Astrocyte (in vitro differentiated cells and primary cell): ENCODE measurements at regions not wholly inside any gene's neighbourhood (a gene's known extent, or its start where the extent isn't known, plus 50 kb on each side); places are given as distances from the start of the nearest gene placed in this dataset.

Source experiments
- DNase-seq: peaks from one replicate; pipeline ENCODE4 v3.0.0-alpha.2; 2010; ENCODE audit warnings: low read depth
- FAIRE-seq: peaks from 2 replicates; lab custom pipeline; 2011; peaks lifted over from hg19 to GRCh38; lab: Jason Lieb, UNC
- H2AFZ ChIP-seq: 2 replicates; pipeline ENCODE4 v1.6.0; 2012; ENCODE audit warnings: low read depth, low read length, inconsistent platforms
- H3K27ac ChIP-seq: 2 replicates; pipeline ENCODE4 v1.5.1; 2011; ENCODE audit warnings: low read depth, low read length, inconsistent platforms
- H3K27me3 ChIP-seq: 2 replicates; pipeline ENCODE4 v1.6.0; 2011; ENCODE audit warnings: low read length, inconsistent platforms; ENCODE audit not compliant: insufficient read depth
- H3K36me3 ChIP-seq: 2 replicates; pipeline ENCODE4 v1.5.1; 2011; ENCODE audit warnings: low read length, inconsistent platforms; ENCODE audit not compliant: insufficient read depth
- H3K4me1 ChIP-seq: 2 replicates; pipeline ENCODE4 v1.5.1; 2011; ENCODE audit warnings: low read length, inconsistent platforms; ENCODE audit not compliant: insufficient read depth
- H3K4me2 ChIP-seq: 2 replicates; pipeline ENCODE4 v1.6.0; 2012; ENCODE audit warnings: low read length, inconsistent platforms
- H3K4me3 ChIP-seq: 2 replicates; pipeline ENCODE4 v1.5.1; 2011; ENCODE audit warnings: low read depth, mild to moderate bottlenecking, low read length, inconsistent platforms; ENCODE audit not compliant: insufficient read depth
- H3K79me2 ChIP-seq: 2 replicates; pipeline ENCODE4 v1.6.0; 2012; ENCODE audit warnings: mild to moderate bottlenecking, low read length, inconsistent platforms; ENCODE audit not compliant: insufficient read depth
- H3K9ac ChIP-seq: 2 replicates; pipeline ENCODE4 v1.6.0; 2012; ENCODE audit warnings: mild to moderate bottlenecking, low read length, inconsistent platforms
- H3K9me3 ChIP-seq: 2 replicates; pipeline ENCODE4 v1.5.1; 2012; ENCODE audit warnings: low read depth, mild to moderate bottlenecking, low read length, inconsistent platforms; ENCODE audit not compliant: insufficient read depth
- H4K20me1 ChIP-seq: 2 replicates; pipeline ENCODE4 v1.6.0; 2012; ENCODE audit warnings: low read length, inconsistent platforms; ENCODE audit not compliant: insufficient read depth
- H3K27ac Mint-ChIP-seq: one replicate; pipeline ENCODE4 v1.8.0; 2021; ENCODE audit warnings: mild to moderate bottlenecking, mixed read lengths; ENCODE audit not compliant: unreplicated experiment
- H3K27me3 Mint-ChIP-seq: one replicate; pipeline ENCODE4 v1.8.0; 2021; ENCODE audit warnings: low read depth, mixed read lengths; ENCODE audit not compliant: unreplicated experiment
- H3K36me3 Mint-ChIP-seq: one replicate; pipeline ENCODE4 v1.8.0; 2021; ENCODE audit warnings: low read depth, mixed read lengths; ENCODE audit not compliant: unreplicated experiment
- H3K4me1 Mint-ChIP-seq: one replicate; pipeline ENCODE4 v1.8.0; 2021; ENCODE audit warnings: low read depth, mixed read lengths; ENCODE audit not compliant: unreplicated experiment
- H3K4me3 Mint-ChIP-seq: one replicate; pipeline ENCODE4 v1.8.0; 2021; ENCODE audit warnings: mild to moderate bottlenecking, moderate library complexity, mixed read lengths; ENCODE audit not compliant: unreplicated experiment
- H3K9me3 Mint-ChIP-seq: one replicate; pipeline ENCODE4 v1.8.0; 2021; ENCODE audit warnings: mild to moderate bottlenecking, mixed read lengths; ENCODE audit not compliant: unreplicated experiment
- CTCF ChIP-seq: IDR thresholded peaks from 2 replicates; pipeline ENCODE4 v1.5.1; 2011; ENCODE audit warnings: low read depth, mild to moderate bottlenecking, inconsistent platforms, low read length, moderate library complexity; ENCODE audit not compliant: insufficient read depth
- EZH2 ChIP-seq: IDR thresholded peaks from 2 replicates; pipeline ENCODE4 v1.6.1; 2012; ENCODE audit warnings: mild to moderate bottlenecking, low read length, inconsistent platforms; ENCODE audit not compliant: insufficient read depth

GRCh38 chr9:81420024-81420423, 269.3 kb downstream of the TLE1 start:
- Mint-ChIP-seq H3K9me3 (peaks cover 8% of the 10 kb centered on the region), H3K27me3 (no peaks in the 10 kb centered on the region), H3K27ac (no peak overlapping the region), H3K4me3 (no peak overlapping the region), H3K36me3 (peaks cover 2% of the 10 kb centered on the region), H3K4me1 (peaks cover 4% of the 10 kb centered on the region)
- FAIRE-seq (no peak), DNase-seq (no peak)
- no peak overlapping the region for H2AFZ ChIP-seq
- H3K4me2 ChIP-seq, result no peak overlapping the region
- TF ChIP-seq CTCF (no peak), EZH2 (no peak)
- no peaks in the 10 kb centered on the region for H3K27me3 ChIP-seq
- H3K79me2 ChIP-seq, result no peaks in the 10 kb centered on the region
- no peaks in the 10 kb centered on the region for H3K9me3 ChIP-seq
- H3K36me3 ChIP-seq, result no peaks in the 10 kb centered on the region
- H3K4me1 ChIP-seq, result no peaks in the 10 kb centered on the region
- no peaks in the 10 kb centered on the region for H4K20me1 ChIP-seq
- H3K4me3 ChIP-seq, result no peak overlapping the region
- H3K9ac ChIP-seq, result no peak overlapping the region
- no peak overlapping the region for H3K27ac ChIP-seq

- Histone ChIP-seq H3K4me3 (no peak overlapping the region), H3K79me2 (no peaks in the 10 kb centered on the region), H2AFZ (no peak overlapping the region), H3K4me1 (no peaks in the 10 kb centered on the region), H4K20me1 (no peaks in the 10 kb centered on the region), H3K36me3 (no peaks in the 10 kb centered on the region), H3K27me3 (no peaks in the 10 kb centered on the region), H3K27ac (no peak overlapping the region), H3K4me2 (no peak overlapping the region), H3K9me3 (no peaks in the 10 kb centered on the region), H3K9ac (no peak overlapping the region)
- no peak overlapping the region for H3K4me3 Mint-ChIP-seq
- peaks cover 7% of the 10 kb centered on the region for H3K9me3 Mint-ChIP-seq
- TF ChIP-seq CTCF, result no peak
- no peak for TF ChIP-seq EZH2
- no peak overlapping the region for H3K27ac Mint-ChIP-seq
- H3K27me3 Mint-ChIP-seq, result no peaks in the 10 kb centered on the region
- FAIRE-seq (no peak), DNase-seq (no peak)
- peaks cover 4% of the 10 kb centered on the region for H3K4me1 Mint-ChIP-seq
- peaks cover 2% of the 10 kb centered on the region for H3K36me3 Mint-ChIP-seq
Measured at GRCh38 chr9:81417941-81418340, 271.4 kb downstream of the TLE1 start.

- no peak overlapping the region for H3K4me3 Mint-ChIP-seq
- no peaks in the 10 kb centered on the region for H3K4me1 ChIP-seq
- no peaks in the 10 kb centered on the region for H3K27me3 Mint-ChIP-seq
- peaks cover 4% of the 10 kb centered on the region for H3K4me1 Mint-ChIP-seq
- peaks cover under 1% of the 10 kb centered on the region for H3K9me3 ChIP-seq
- H3K4me3 ChIP-seq, result no peak overlapping the region
- FAIRE-seq (no peak), DNase-seq (no peak)
- H2AFZ ChIP-seq, result no peak overlapping the region
- H3K79me2 ChIP-seq, result no peaks in the 10 kb centered on the region
- no peaks in the 10 kb centered on the region for H4K20me1 ChIP-seq
- H3K9me3 Mint-ChIP-seq, result peaks cover 7% of the 10 kb centered on the region
- TF ChIP-seq EZH2 (no peak), CTCF (no peak)
- H3K27ac Mint-ChIP-seq, result no peak overlapping the region
- no peak overlapping the region for H3K4me2 ChIP-seq
- peaks cover 2% of the 10 kb centered on the region for H3K36me3 Mint-ChIP-seq
- no peaks in the 10 kb centered on the region for H3K27me3 ChIP-seq
- H3K36me3 ChIP-seq, result no peaks in the 10 kb centered on the region
- H3K27ac ChIP-seq, result no peak overlapping the region
- H3K9ac ChIP-seq, result no peak overlapping the region
Measured at GRCh38 chr9:81417299-81417675, 272.1 kb downstream of the TLE1 start.
